Breast epithelium (tissue), 3 donors: ENCODE measurements at regions not wholly inside any gene's neighbourhood (a gene's known extent, or its start where the extent isn't known, plus 50 kb on each side); places are given as distances from the start of the nearest gene placed in this dataset.

Source experiments
- POLR2A ChIP-seq: fragments of 450-650 bp; IDR thresholded peaks from one replicate; pipeline ENCODE4 v1.6.1; 2016; ENCODE audit warnings: antibody characterized with exemption, mild to moderate bottlenecking, moderate library complexity
- TF ChIP-seq, protein P1 (sequence below), 3 donors: fragments of 450-650 bp; IDR thresholded peaks; one replicate each; pipeline ENCODE4 v1.5.1; 2016 to 2017; ENCODE audit warnings: antibody characterized with exemption in 3 of 3, mild to moderate bottlenecking in 3 of 3, moderate library complexity in 3 of 3

DNA sequence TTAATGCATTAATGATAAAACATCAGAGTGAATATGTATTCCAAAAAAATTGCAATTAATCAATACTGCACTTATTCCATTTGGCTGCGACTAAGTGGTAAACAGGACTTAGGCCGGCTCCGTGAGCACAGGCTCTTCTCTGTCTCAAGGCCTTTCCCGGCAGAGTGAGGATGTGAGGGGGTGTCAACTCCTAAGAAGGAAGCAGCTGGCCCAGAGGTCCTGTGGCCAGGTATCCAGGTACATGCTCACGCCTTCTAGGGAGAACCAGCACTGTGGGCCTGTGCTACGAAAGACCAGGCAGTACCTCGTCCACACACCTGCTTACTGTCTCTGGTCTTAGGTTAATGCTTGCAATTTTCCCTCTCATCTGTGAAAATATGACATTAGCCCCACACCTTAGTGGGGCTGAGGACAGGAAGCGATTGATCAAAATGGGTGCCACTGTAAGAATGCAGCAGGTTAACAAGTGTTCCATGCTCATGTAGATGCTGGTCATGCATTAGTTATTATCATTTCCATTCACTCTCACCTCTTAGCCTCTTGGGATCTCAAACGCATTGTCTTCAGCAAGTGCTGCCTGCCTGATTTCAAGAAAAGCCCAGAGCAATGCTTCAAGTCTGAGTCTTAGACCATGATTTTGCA is 175.3 kb downstream of the ABHD5 start:
- no peak for TF ChIP-seq POLR2A
- TF ChIP-seq, protein P1, sequence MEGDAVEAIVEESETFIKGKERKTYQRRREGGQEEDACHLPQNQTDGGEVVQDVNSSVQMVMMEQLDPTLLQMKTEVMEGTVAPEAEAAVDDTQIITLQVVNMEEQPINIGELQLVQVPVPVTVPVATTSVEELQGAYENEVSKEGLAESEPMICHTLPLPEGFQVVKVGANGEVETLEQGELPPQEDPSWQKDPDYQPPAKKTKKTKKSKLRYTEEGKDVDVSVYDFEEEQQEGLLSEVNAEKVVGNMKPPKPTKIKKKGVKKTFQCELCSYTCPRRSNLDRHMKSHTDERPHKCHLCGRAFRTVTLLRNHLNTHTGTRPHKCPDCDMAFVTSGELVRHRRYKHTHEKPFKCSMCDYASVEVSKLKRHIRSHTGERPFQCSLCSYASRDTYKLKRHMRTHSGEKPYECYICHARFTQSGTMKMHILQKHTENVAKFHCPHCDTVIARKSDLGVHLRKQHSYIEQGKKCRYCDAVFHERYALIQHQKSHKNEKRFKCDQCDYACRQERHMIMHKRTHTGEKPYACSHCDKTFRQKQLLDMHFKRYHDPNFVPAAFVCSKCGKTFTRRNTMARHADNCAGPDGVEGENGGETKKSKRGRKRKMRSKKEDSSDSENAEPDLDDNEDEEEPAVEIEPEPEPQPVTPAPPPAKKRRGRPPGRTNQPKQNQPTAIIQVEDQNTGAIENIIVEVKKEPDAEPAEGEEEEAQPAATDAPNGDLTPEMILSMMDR (IDR thresholded peaks at IDR 0.05), result no peak
